H9 (cell line): ENCODE measurements at regions not wholly inside any gene's neighbourhood (a gene's known extent, or its start where the extent isn't known, plus 50 kb on each side); places are given as distances from the start of the nearest gene placed in this dataset.

Experiments
- DNase-seq: peaks from one replicate; pipeline ENCODE4 v3.0.0-alpha.2; 2017
- H2AFZ ChIP-seq: one replicate; pipeline ENCODE4 v1.6.1; 2013; ENCODE audit warnings: mild to moderate bottlenecking, low read length, control low read depth, moderate library complexity
- H2AK5ac ChIP-seq: 2 replicates; pipeline ENCODE4 v1.6.1; 2013; ENCODE audit warnings: low read length, control low read depth, mixed read lengths; ENCODE audit not compliant: insufficient read length
- H2BK120ac ChIP-seq: one replicate; pipeline ENCODE4 v1.6.1; 2013; ENCODE audit warnings: low read depth, mild to moderate bottlenecking, low read length, control low read depth, inconsistent platforms; ENCODE audit not compliant: poor library complexity, severe bottlenecking
- H2BK12ac ChIP-seq: 2 replicates; pipeline ENCODE4 v1.6.1; 2013; ENCODE audit warnings: low read length, control low read depth, mixed read lengths, low read depth; ENCODE audit not compliant: insufficient read length
- H2BK15ac ChIP-seq: 2 replicates; pipeline ENCODE4 v1.6.1; 2013; ENCODE audit warnings: low read depth, low read length, control low read depth
- H2BK20ac ChIP-seq: one replicate; pipeline ENCODE4 v1.6.1; 2013; ENCODE audit warnings: low read depth, mild to moderate bottlenecking, low read length, control low read depth, inconsistent platforms; ENCODE audit not compliant: poor library complexity, severe bottlenecking
- H2BK5ac ChIP-seq: 2 replicates; pipeline ENCODE4 v1.6.1; 2013; ENCODE audit warnings: low read length, control low read depth, mixed read lengths; ENCODE audit not compliant: insufficient read length
- H3K14ac ChIP-seq: 2 replicates; pipeline ENCODE4 v1.6.1; 2013; ENCODE audit warnings: low read length, control low read depth; ENCODE audit not compliant: insufficient read depth
- H3K18ac ChIP-seq: 2 replicates; pipeline ENCODE4 v1.6.1; 2013; ENCODE audit warnings: low read depth, mild to moderate bottlenecking, mixed read lengths, low read length, control low read depth; ENCODE audit not compliant: insufficient read length
- H3K23ac ChIP-seq: 2 replicates; pipeline ENCODE4 v1.6.1; 2013; ENCODE audit warnings: low read length, control low read depth, mixed read lengths, low read depth; ENCODE audit not compliant: insufficient read length
- H3K23me2 ChIP-seq: 2 replicates; pipeline ENCODE4 v1.6.1; 2013; ENCODE audit warnings: low read depth, mild to moderate bottlenecking, mixed read lengths, low read length, control low read depth; ENCODE audit not compliant: insufficient read length, poor library complexity, severe bottlenecking
- H3K27ac ChIP-seq: 2 replicates; pipeline ENCODE4 v1.5.1; 2013; ENCODE audit warnings: low read length, control low read depth, mixed read lengths, low read depth; ENCODE audit not compliant: insufficient read length
- H3K27me3 ChIP-seq: 2 replicates; pipeline ENCODE4 v1.6.1; 2013; ENCODE audit warnings: low read length, control low read depth, inconsistent platforms; ENCODE audit not compliant: insufficient read depth
- H3K4ac ChIP-seq: 2 replicates; pipeline ENCODE4 v1.6.1; 2013; ENCODE audit warnings: low read depth, mild to moderate bottlenecking, control low read depth, inconsistent platforms, low read length, moderate library complexity
- H3K4me1 ChIP-seq: 2 replicates; pipeline ENCODE4 v1.6.1; 2013; ENCODE audit warnings: low read length, control low read depth, inconsistent platforms; ENCODE audit not compliant: insufficient read depth
- H3K4me2 ChIP-seq: 2 replicates; pipeline ENCODE4 v1.6.1; 2013; ENCODE audit warnings: low read length, control low read depth, mixed read lengths; ENCODE audit not compliant: insufficient read length, insufficient read depth
- H3K56ac ChIP-seq: 2 replicates; pipeline ENCODE4 v1.6.1; 2013; ENCODE audit warnings: low read depth, mild to moderate bottlenecking, mixed read lengths, low read length, control low read depth; ENCODE audit not compliant: insufficient read length
- H3K79me1 ChIP-seq: 2 replicates; pipeline ENCODE4 v1.6.1; 2013; ENCODE audit warnings: low read depth, mild to moderate bottlenecking, moderate library complexity, low read length, control low read depth, inconsistent platforms; ENCODE audit not compliant: insufficient read depth, poor library complexity, severe bottlenecking
- H3K79me2 ChIP-seq: 2 replicates; pipeline ENCODE4 v1.6.1; 2013; ENCODE audit warnings: low read length, control low read depth, inconsistent platforms; ENCODE audit not compliant: insufficient read depth
- H3K9ac ChIP-seq: 2 replicates; pipeline ENCODE4 v1.6.1; 2013; ENCODE audit warnings: low read length, control low read depth, mixed read lengths; ENCODE audit not compliant: insufficient read length; ENCODE audit errors: extremely low read depth
- H3K9me3 ChIP-seq: one replicate; pipeline ENCODE4 v1.6.1; 2013; ENCODE audit warnings: low read depth, low read length, inconsistent platforms; ENCODE audit not compliant: control insufficient read depth
- H3T11ph ChIP-seq: one replicate; pipeline ENCODE4 v1.6.1; 2013; ENCODE audit warnings: mild to moderate bottlenecking, low read length, control low read depth, inconsistent platforms
- H4K20me1 ChIP-seq: one replicate; pipeline ENCODE4 v1.6.1; 2013; ENCODE audit not compliant: control insufficient read depth, insufficient read length, insufficient read depth
- H4K5ac ChIP-seq: 2 replicates; pipeline ENCODE4 v1.6.1; 2013; ENCODE audit warnings: low read depth, mild to moderate bottlenecking, mixed read lengths, low read length, control low read depth; ENCODE audit not compliant: insufficient read length
- H4K8ac ChIP-seq: replicated peaks from 2 replicates; pipeline ENCODE4 v1.6.1; 2013; ENCODE audit warnings: low read length, control low read depth, mixed read lengths, low read depth; ENCODE audit not compliant: insufficient read length
- H4K91ac ChIP-seq: 2 replicates; pipeline ENCODE4 v1.6.1; 2013; ENCODE audit warnings: low read depth, mild to moderate bottlenecking, moderate library complexity, mixed read lengths, low read length, control low read depth; ENCODE audit not compliant: insufficient read length
- H3K27ac Mint-ChIP-seq, 3 experiments: 2 replicates in 2 of 3; 3 replicates in 1 of 3; pipeline ENCODE4 v1.8.0; 2020 to 2021; ENCODE audit warnings: mixed read lengths in 3 of 3, mild to moderate bottlenecking in 1 of 3, moderate library complexity in 1 of 3
- H3K27me3 Mint-ChIP-seq: 2 replicates; pipeline ENCODE4 v1.8.0; 2021; ENCODE audit warnings: low read depth, mild to moderate bottlenecking, moderate library complexity, mixed read lengths
- H3K36me3 Mint-ChIP-seq, 3 experiments: 2 replicates in 2 of 3; 3 replicates in 1 of 3; pipeline ENCODE4 v1.8.0; 2020 to 2021; ENCODE audit warnings: low read depth in 3 of 3, mixed read lengths in 3 of 3; ENCODE audit not compliant: insufficient read depth in 1 of 3
- H3K4me1 Mint-ChIP-seq, 2 experiments: 2 replicates each; pipeline ENCODE4 v1.8.0; 2020; ENCODE audit warnings: mixed read lengths in 2 of 2
- H3K4me3 Mint-ChIP-seq, 2 experiments: 2 replicates in 1 of 2; 3 replicates in 1 of 2; pipeline ENCODE4 v1.8.0; 2020 to 2021; ENCODE audit warnings: mild to moderate bottlenecking in 2 of 2, mixed read lengths in 2 of 2, moderate library complexity in 1 of 2
- H3K9me3 Mint-ChIP-seq, 2 experiments: 2 replicates in 1 of 2; 3 replicates in 1 of 2; pipeline ENCODE4 v1.8.0; 2020; ENCODE audit warnings: mild to moderate bottlenecking in 2 of 2, mixed read lengths in 2 of 2, moderate library complexity in 1 of 2
- WGBS: extraction: QIAGEN DNeasy Blood & Tissue Kit; methylation state at CpG from one replicate; pipeline ENCODE4 v1.1.7; 2013; ENCODE audit warnings: missing lambda C conversion rate, low lambda C conversion rate, mixed read lengths; ENCODE audit not compliant: insufficient read length; ENCODE audit errors: extremely low coverage; 5-methylcytosine and 5-hydroxymethylcytosine counted together
- TF ChIP-seq, protein P1 (sequence below): fragments of 200-600 bp; sonication (generic); conservative IDR thresholded peaks from 3 replicates; pipeline ENCODE4 v1.8.0; 2021; ENCODE audit warnings: antibody characterized with exemption, mild to moderate bottlenecking

DNA sequence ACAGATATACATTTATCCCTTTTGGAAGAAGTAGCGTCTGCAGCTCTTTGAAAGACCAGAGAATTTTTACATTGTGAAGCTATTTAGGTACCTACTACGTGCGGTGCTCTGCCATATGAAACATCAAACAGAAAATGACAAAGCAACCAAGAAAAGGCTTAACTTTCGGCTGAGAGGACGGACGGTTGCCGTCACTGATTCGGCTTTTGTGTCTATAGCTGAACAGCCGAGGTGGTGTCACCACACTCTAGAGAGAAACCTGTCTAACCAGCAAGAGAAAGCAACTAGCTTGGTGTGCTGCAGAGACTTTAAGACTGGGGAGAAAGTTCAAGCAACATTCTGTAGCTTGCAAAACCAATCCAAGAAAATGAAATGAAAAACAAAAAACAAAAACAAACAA, 145.5 kb downstream of the SHOX start:
- H4K20me1 ChIP-seq, result no peaks in the 10 kb centered on the region
- no peak overlapping the region for H3K14ac ChIP-seq
- H3K23me2 ChIP-seq, result no peaks in the 10 kb centered on the region
- TF ChIP-seq, protein P1, sequence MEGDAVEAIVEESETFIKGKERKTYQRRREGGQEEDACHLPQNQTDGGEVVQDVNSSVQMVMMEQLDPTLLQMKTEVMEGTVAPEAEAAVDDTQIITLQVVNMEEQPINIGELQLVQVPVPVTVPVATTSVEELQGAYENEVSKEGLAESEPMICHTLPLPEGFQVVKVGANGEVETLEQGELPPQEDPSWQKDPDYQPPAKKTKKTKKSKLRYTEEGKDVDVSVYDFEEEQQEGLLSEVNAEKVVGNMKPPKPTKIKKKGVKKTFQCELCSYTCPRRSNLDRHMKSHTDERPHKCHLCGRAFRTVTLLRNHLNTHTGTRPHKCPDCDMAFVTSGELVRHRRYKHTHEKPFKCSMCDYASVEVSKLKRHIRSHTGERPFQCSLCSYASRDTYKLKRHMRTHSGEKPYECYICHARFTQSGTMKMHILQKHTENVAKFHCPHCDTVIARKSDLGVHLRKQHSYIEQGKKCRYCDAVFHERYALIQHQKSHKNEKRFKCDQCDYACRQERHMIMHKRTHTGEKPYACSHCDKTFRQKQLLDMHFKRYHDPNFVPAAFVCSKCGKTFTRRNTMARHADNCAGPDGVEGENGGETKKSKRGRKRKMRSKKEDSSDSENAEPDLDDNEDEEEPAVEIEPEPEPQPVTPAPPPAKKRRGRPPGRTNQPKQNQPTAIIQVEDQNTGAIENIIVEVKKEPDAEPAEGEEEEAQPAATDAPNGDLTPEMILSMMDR, result no peak
- no peak overlapping the region for H3K4ac ChIP-seq
- H4K5ac ChIP-seq, result no peak overlapping the region
- Mint-ChIP-seq H3K27me3 (peaks cover 16% of the 10 kb centered on the region; the same call in 1 of the 2 replicates), H3K4me3 (no peak overlapping the region), H3K4me1 (peaks cover 30 to 35% of the 10 kb centered on the region in 2 experiments), H3K36me3 (no peaks in the 10 kb centered on the region; a peak in 1 of 7 replicates), H3K27ac (no peak overlapping the region), H3K9me3 (no peaks in the 10 kb centered on the region)
- H2BK5ac ChIP-seq, result no peak overlapping the region
- no peaks in the 10 kb centered on the region for H3K79me2 ChIP-seq
- no peak overlapping the region for H4K8ac ChIP-seq
- no peak overlapping the region for H3T11ph ChIP-seq
- H3K27ac ChIP-seq, result no peak overlapping the region
- H2AK5ac ChIP-seq, result no peak overlapping the region
- no peak overlapping the region for H3K56ac ChIP-seq
- H3K9ac ChIP-seq, result no peak overlapping the region
- no peaks in the 10 kb centered on the region for H3K9me3 ChIP-seq
- no peaks in the 10 kb centered on the region for H3K27me3 ChIP-seq
- no peak overlapping the region for H3K23ac ChIP-seq
- DNase-seq, result no peak
- no peak overlapping the region for H2AFZ ChIP-seq
- H2BK120ac ChIP-seq, result no peak overlapping the region
- H4K91ac ChIP-seq, result no peak overlapping the region
- H3K79me1 ChIP-seq, result no peaks in the 10 kb centered on the region
- H3K4me2 ChIP-seq, result no peak overlapping the region
- no peak overlapping the region for H2BK12ac ChIP-seq
- peak overlapping the region; percentile 54 for H3K18ac ChIP-seq
- H2BK20ac ChIP-seq, result no peak overlapping the region
- no CpG with 5 or more reads among the region's 9 CpGs for WGBS
- no peak overlapping the region for H2BK15ac ChIP-seq
- H3K4me1 ChIP-seq, result no peaks in the 10 kb centered on the region
